ENCODE measurements at regions not wholly inside any gene's neighbourhood (a gene's known extent, or its start where the extent isn't known, plus 50 kb on each side); places are given as distances from the start of the nearest gene placed in this dataset.
"Not testable (repeated sequence)": the region's sequence is repeated elsewhere in the genome, so short reads cannot be mapped to it uniquely, and the experiment has no call there.

DNA sequence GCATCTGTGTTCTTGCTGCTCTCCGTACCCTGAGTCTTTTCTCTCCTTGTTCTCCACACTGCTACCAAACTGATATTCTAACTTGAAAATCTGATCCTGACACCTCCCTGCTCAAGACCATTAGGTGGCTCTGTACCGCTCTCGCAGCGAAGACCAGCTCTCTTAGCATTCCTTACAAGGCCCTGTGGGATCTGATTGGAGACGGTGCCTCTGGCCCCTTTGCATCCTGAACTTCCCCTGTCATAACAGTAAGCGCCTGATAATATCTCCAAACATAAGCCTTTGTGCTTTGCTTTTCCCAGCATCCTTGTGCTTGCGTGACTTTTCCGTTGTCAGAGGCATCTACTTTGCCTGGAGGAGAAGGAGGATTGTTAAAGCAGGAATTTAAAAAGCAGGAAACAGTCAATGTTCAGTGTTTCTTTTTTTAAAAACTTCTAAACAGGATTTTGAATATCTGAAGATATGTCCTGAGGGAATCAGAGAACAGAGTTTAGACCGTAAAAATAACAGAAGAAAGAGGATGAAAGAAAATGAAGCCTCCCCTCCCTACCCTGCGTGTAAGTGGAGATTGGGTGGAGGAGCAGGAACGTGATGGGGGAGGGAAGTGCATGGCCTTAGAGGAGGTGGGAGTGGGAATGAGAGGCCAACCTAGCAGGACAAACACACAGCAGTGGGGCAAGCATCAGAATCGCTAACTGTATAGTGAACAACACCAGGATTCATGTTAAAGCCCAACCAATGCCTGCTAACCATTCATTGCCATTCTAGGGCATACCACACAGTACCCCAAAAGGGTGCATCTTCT is 89.2 kb upstream of the STMND1 start:
- DNase-seq (ENCODE audit: low read depth): peak; percentile 71

DNA sequence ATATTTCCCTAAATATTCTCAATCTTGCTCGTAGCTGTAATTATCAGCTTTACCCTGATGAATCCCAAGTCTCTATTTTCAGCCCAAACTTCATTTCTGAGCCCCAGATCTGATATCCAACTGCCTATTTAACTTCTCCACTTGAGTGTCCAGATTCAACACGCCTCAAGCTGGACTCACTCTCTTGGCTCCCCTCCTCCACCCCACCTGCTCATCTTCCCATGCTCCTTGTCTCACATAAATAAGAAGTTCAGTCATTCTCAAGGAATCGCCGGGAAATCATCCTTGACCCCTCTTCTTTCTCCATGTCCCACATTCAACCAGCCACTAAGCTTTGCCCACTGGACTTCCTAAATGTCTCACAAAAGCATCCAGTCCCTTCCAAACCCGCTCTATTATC is 89.9 kb upstream of the STMND1 start:
- no peak for DNase-seq (ENCODE audit: low read depth)

GRCh38 chr6:17007749-17008148 is 94.1 kb upstream of the STMND1 start:
- DNase-seq (ENCODE audit: low read depth): no peak

- DNase-seq (ENCODE audit: low read depth): no peak
Observed at GRCh38 chr6:17006543-17006942, 95.3 kb upstream of the STMND1 start.

GRCh38 chr6:17004269-17004668 is 97.6 kb upstream of the STMND1 start:
- no peak for DNase-seq (ENCODE audit: low read depth)

DNA sequence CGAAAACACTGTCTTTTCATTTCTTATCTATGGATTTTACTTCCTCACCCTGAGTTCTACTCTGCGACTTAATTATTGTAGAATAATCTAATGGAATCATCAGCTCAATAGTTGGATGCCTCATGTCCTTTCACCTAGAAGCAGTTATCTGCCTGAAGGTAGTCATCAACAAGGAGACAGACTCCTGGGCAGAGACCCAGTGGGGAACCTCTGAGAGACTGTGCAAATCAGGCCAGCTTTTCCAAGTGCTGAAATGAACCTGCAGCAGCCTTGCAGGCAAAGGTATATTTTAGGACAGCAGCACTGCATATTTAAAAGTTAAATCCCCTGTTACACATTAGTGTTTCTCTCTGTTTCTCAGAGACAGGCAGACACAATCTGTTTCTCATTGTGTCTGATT is 99.7 kb upstream of the STMND1 start:
- no peak for DNase-seq (ENCODE audit: low read depth)

GRCh38 chr6:17001188-17001587 is 100.7 kb upstream of the STMND1 start:
- DNase-seq (ENCODE audit: low read depth): no peak

- DNase-seq (ENCODE audit: low read depth): peak; percentile 78
Observed at GRCh38 chr6:16999491-17000436, 102.1 kb upstream of the STMND1 start.

GRCh38 chr6:16998461-16998860 is 103.4 kb upstream of the STMND1 start:
- no peak for DNase-seq (ENCODE audit: low read depth)

GRCh38 chr6:16995511-16996250 is 106.2 kb upstream of the STMND1 start:
- no peak for DNase-seq (ENCODE audit: low read depth)

GRCh38 chr6:16993396-16993795 is 108.5 kb upstream of the STMND1 start:
- no peak for DNase-seq (ENCODE audit: low read depth)

DNA sequence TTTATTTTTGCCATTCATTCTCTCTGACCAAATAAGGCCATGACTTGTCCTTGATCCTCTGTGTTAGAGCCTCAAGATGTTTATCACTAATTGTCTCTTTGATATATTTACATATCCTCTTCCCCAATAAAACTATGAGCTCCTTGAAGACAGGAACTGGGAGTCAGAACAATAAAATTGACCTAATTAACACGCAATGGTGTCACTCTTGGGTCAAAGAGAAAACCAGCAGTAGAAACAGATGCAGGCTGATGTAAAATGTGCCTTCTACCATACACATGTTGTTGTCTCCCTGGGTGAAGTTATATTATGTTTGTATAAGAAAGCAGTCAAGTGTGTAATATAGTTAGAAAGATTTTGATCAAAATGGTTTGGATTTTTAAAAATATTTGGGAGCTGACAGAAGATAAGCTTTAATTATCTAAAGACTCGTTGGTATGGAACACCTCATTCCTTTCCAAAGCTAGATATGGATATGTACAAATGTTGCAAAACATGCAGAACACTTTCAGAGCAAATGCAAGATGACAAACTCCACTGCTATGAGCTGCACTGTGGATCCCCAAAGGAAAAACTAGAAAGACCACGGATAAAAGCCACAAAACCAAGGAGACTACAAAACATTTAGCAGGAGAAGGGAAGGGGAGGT is 109.7 kb upstream of the STMND1 start:
- no peak for DNase-seq (ENCODE audit: low read depth)

GRCh38 chr6:16989976-16990375 is 111.9 kb upstream of the STMND1 start:
- not testable (repeated sequence) for DNase-seq (ENCODE audit: low read depth)

GRCh38 chr6:16989382-16989781 is 112.5 kb upstream of the STMND1 start:
- no peak for DNase-seq (ENCODE audit: low read depth)

DNA sequence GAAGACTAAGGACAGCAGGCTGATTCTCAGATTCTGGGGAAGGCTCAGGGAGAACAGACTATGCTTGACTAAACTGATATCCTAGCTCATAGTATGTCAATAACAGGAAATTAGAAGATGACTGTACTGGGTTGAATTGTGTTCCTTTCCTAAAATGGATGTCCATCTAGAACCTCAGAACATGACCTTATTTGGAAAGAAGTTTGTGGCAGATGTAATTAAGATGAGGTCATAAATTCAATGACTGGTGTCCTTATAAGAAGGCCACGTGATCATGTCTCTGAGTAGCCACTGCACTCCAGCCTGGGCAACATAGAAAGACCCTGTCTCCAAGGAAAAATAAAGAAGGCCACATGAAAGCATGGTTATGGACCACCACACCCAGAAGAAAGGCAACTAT is 113.9 kb upstream of the STMND1 start:
- DNase-seq (ENCODE audit: low read depth): no peak

DNA sequence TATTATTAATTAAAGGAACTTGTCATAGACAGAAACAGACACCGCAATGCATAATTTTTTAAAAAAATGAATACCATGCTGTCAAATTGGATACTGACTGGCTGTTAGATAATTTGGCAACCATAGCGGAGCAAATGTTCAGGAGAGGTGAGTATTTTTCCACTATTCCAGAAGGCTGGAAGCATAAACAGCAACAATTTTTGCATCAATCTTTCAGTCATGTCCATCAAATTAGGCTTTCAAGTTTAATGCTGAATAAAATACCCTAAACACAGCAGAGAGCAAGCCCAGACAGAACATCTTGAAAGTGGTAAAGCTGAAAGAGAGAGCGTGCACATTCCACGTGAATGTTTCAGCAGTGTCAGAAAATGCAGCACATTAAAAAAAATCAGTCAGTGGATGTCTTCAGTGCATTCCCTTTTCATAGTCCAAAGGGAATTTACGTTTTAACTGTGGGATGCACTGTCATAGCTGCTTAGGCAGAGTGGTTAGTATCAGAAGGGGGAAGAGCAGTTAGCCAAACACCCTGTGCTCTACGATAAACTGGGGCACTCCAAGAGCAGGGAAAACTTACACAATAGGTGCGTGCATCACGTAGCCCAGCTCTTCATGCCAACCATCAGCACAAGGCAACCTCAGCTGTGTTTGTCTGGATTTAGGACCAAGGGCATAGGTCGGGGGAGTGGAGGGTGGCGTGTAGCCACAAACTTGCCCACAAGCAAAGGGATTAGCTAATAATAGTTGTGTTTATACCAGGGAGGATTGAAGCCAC is 116.2 kb upstream of the STMND1 start:
- DNase-seq (ENCODE audit: low read depth): peak; percentile 37

DNA sequence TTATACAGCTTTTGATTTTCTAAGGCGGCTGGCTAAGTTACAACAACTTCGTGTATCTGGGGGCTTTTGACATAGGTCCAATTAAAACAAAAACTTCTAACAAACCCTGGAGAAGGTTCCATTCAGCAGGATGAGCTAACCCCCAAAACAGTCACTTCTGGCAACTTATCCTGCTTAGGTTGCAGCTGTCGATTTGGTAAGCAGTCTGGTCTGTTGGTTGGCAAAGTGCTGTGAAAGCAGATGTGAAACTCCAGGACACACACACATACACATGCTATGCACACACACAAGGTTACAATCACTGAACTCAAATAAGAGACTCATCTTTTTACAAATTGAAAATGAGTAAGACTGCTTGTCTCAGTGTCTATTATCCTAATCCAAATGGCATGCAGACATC is 119.0 kb upstream of the STMND1 start:
- peak; percentile 59 for DNase-seq (ENCODE audit: low read depth)

GRCh38 chr6:16979677-16980370 is 122.0 kb upstream of the STMND1 start:
- DNase-seq (ENCODE audit: low read depth): no peak

- no peak for DNase-seq (ENCODE audit: low read depth)
Observed at GRCh38 chr6:16978686-16979085, 123.2 kb upstream of the STMND1 start.

GRCh38 chr6:16976385-16977183 is 125.3 kb upstream of the STMND1 start:
- no peak for DNase-seq (ENCODE audit: low read depth)
